ENCODE measurements at regions not wholly inside any gene's neighbourhood (a gene's known extent, or its start where the extent isn't known, plus 50 kb on each side); places are given as distances from the start of the nearest gene placed in this dataset.
"Not testable (repeated sequence)": the region's sequence is repeated elsewhere in the genome, so short reads cannot be mapped to it uniquely, and the experiment has no call there.

GRCh38 chr14:86933958-86934595 is 1058.9 kb downstream of the GALC start:
- H3K4me3 Mint-ChIP-seq, result no peak overlapping the region
- H3K9me3 Mint-ChIP-seq, result peaks cover 9% of the 10 kb centered on the region
- peaks cover 1% of the 10 kb centered on the region; the same call in 1 of the 2 replicates for H3K27me3 Mint-ChIP-seq (ENCODE audit: insufficient read depth)
- H3K4me1 Mint-ChIP-seq (ENCODE audit: low read depth), result no peaks in the 10 kb centered on the region
- H3K27ac Mint-ChIP-seq, result no peak overlapping the region
- H3K36me3 Mint-ChIP-seq (ENCODE audit: low read depth), result no peaks in the 10 kb centered on the region
- DNase-seq, result no peak
- TF ChIP-seq, protein P1, sequence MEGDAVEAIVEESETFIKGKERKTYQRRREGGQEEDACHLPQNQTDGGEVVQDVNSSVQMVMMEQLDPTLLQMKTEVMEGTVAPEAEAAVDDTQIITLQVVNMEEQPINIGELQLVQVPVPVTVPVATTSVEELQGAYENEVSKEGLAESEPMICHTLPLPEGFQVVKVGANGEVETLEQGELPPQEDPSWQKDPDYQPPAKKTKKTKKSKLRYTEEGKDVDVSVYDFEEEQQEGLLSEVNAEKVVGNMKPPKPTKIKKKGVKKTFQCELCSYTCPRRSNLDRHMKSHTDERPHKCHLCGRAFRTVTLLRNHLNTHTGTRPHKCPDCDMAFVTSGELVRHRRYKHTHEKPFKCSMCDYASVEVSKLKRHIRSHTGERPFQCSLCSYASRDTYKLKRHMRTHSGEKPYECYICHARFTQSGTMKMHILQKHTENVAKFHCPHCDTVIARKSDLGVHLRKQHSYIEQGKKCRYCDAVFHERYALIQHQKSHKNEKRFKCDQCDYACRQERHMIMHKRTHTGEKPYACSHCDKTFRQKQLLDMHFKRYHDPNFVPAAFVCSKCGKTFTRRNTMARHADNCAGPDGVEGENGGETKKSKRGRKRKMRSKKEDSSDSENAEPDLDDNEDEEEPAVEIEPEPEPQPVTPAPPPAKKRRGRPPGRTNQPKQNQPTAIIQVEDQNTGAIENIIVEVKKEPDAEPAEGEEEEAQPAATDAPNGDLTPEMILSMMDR (IDR thresholded peaks at IDR 0.05), result no peak

DNA sequence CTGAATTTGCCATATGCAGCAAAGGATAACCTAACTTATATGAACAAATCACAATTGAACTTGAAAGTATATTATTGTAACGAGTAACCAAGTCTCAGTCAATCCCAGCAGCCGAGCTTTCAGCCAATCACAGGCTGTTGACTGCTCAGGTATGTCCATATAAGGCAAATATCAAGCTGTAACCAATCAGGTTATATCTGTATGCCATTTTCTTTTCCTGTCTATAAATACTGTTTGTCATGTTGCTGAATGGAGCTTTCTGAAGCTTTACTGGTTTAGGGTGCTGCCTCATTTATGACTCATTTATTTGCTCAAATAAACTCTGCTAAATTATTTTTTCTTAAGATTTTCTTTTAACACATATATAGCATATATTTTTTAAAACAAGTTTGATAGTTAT is 1059.5 kb downstream of the GALC start:
- H3K27ac Mint-ChIP-seq, result no peak overlapping the region
- H3K9me3 Mint-ChIP-seq, result 0 out of 2 replicates have a peak, but pooled peaks cover 3% of the 10 kb centered on the region
- DNase-seq, result no peak
- no peaks in the 10 kb centered on the region for H3K4me1 Mint-ChIP-seq (ENCODE audit: low read depth)
- H3K27me3 Mint-ChIP-seq (ENCODE audit: insufficient read depth), result peaks cover 1% of the 10 kb centered on the region; the same call in 1 of the 2 replicates
- TF ChIP-seq, protein P1 (IDR thresholded peaks at IDR 0.05), result no peak
- H3K36me3 Mint-ChIP-seq (ENCODE audit: low read depth), result no peaks in the 10 kb centered on the region
- no peak overlapping the region for H3K4me3 Mint-ChIP-seq

GRCh38 chr14:86915406-86915805 is 1077.6 kb downstream of the GALC start:
- DNase-seq, result peak; percentile 3
- Mint-ChIP-seq H3K36me3 (ENCODE audit: low read depth) (no peaks in the 10 kb centered on the region), H3K27ac (no peak overlapping the region), H3K27me3 (ENCODE audit: insufficient read depth) (no peaks in the 10 kb centered on the region; the same call in 1 of the 2 replicates), H3K4me1 (ENCODE audit: low read depth) (0 out of 2 replicates have a peak, but pooled peaks cover 5% of the 10 kb centered on the region), H3K9me3 (no peaks in the 10 kb centered on the region; the same call in 1 of the 2 replicates), H3K4me3 (no peak overlapping the region)
- TF ChIP-seq, protein P1 (IDR thresholded peaks at IDR 0.05), result no peak

DNA sequence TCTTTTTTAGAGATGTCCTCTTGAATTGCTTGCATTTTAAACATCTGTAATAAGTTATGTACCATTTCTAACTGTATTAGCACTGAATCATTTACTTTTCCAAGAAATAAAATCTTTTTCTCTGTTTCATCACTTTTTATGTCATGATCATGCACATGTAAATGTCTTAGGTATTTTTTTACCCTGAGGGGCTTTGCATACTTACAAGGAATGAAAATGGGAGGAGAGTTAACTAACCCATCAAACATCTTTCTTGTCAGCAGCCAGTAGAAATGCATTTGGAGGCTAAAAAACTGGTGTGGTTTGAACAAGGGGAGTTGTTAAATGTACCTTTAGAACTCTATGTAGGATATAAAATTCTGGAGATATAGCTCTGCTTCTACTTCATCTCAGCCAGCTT is 1080.3 kb downstream of the GALC start:
- Mint-ChIP-seq H3K27me3 (ENCODE audit: insufficient read depth) (no peaks in the 10 kb centered on the region; the same call in 1 of the 2 replicates), H3K27ac (no peak overlapping the region), H3K36me3 (ENCODE audit: low read depth) (no peaks in the 10 kb centered on the region), H3K4me3 (no peak overlapping the region), H3K4me1 (ENCODE audit: low read depth) (0 out of 2 replicates have a peak, but pooled peaks cover 5% of the 10 kb centered on the region), H3K9me3 (no peaks in the 10 kb centered on the region; the same call in 1 of the 2 replicates)
- TF ChIP-seq, protein P1 (IDR thresholded peaks at IDR 0.05), result no peak
- DNase-seq, result no peak

DNA sequence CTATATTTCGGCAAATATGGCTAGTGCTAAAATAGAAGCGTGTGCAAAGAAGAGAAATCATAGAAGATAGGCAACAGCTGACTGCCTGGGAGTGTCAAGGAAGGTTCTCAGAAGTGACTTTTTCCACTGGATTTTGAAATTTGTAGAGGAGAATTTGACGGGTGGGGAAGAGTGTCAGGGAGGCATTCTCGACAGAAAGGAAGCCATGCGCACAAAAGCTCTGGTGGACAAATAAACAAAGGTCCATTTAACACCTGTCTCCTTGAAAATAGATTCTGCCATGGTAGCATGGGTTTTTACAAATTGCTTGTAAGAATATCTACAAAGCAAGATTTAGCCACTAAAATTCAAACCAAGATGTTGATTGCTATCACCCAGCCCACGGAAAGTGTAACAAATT is 1081.5 kb downstream of the GALC start:
- Mint-ChIP-seq H3K36me3 (ENCODE audit: low read depth) (no peaks in the 10 kb centered on the region), H3K27me3 (ENCODE audit: insufficient read depth) (no peaks in the 10 kb centered on the region; the same call in 1 of the 2 replicates), H3K9me3 (no peaks in the 10 kb centered on the region; the same call in 1 of the 2 replicates), H3K4me3 (no peak overlapping the region), H3K4me1 (ENCODE audit: low read depth) (0 out of 2 replicates have a peak, but pooled peaks cover 5% of the 10 kb centered on the region), H3K27ac (no peak overlapping the region)
- DNase-seq, result no peak
- TF ChIP-seq, protein P1 (IDR thresholded peaks at IDR 0.05), result no peak

DNA sequence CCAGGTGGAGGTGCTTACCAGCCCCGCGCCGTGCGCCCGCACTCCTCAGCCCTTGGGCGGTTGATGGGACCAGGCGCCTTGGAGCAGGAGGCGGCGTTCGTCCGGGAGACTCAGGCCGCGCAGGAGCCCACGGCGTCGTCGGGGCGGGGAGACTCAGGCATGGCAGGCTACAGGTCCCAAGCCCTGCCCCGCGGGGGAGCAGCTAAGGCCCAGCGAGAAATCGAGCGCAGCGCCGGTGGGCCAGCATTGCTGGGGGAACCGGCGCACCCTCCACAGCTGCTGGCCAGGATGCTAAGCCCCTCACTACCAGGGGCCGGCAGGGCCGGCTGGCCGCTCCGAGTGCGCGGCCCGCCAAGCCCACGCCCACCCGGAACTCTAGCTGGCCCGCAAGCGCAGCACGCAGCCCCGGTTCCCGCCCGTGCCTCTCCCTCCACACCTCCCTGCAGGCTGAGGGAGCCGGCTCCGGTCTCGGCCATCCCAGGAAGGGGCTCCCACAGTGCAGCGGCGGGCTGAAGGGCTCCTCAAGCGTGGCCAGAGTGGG is 1087.5 kb downstream of the GALC start:
- not testable (repeated sequence) for H3K27ac Mint-ChIP-seq; H3K4me3 Mint-ChIP-seq; H3K4me1 Mint-ChIP-seq (ENCODE audit: low read depth); H3K27me3 Mint-ChIP-seq (ENCODE audit: insufficient read depth); DNase-seq; H3K9me3 Mint-ChIP-seq; H3K36me3 Mint-ChIP-seq (ENCODE audit: low read depth)
